Bronchial epithelial cell (primary cell): ENCODE measurements at regions not wholly inside any gene's neighbourhood (a gene's known extent, or its start where the extent isn't known, plus 50 kb on each side); places are given as distances from the start of the nearest gene placed in this dataset.
A peak's percentile ranks its signal among the peaks of the same experiment; 100 is the strongest.

Experiments used
- DNase-seq: peaks from one replicate; pipeline ENCODE4 v3.0.0-alpha.2; 2010; ENCODE audit warnings: low read depth
- FAIRE-seq: peaks from 2 replicates; lab custom pipeline; 2011; peaks lifted over from hg19 to GRCh38; lab: Jason Lieb, UNC
- H3K27me3 ChIP-seq: 2 replicates; pipeline ENCODE4 v1.5.1; 2011; ENCODE audit warnings: low read length; ENCODE audit not compliant: control insufficient read depth, insufficient read depth
- H3K36me3 ChIP-seq: 2 replicates; pipeline ENCODE4 v1.5.1; 2011; ENCODE audit warnings: low read length; ENCODE audit not compliant: control insufficient read depth, insufficient read depth
- H3K4me3 ChIP-seq: 2 replicates; pipeline ENCODE4 v1.5.1; 2011; ENCODE audit warnings: mild to moderate bottlenecking, low read depth, low read length, control low read depth
- CTCF ChIP-seq: IDR thresholded peaks from 2 replicates; pipeline ENCODE4 v1.5.1; 2011; ENCODE audit warnings: mild to moderate bottlenecking, moderate library complexity, low read length, control low read depth, inconsistent platforms; ENCODE audit not compliant: insufficient read depth, severe bottlenecking

- FAIRE-seq (no peak), DNase-seq (no peak)
- Histone ChIP-seq H3K36me3 (no peaks in the 10 kb centered on the region), H3K4me3 (no peak overlapping the region), H3K27me3 (no peaks in the 10 kb centered on the region)
- no peak for TF ChIP-seq CTCF
These were observed 85.7 kb downstream of the SEMA4F start for GRCh38 chr2:74739733-74740241.

DNA sequence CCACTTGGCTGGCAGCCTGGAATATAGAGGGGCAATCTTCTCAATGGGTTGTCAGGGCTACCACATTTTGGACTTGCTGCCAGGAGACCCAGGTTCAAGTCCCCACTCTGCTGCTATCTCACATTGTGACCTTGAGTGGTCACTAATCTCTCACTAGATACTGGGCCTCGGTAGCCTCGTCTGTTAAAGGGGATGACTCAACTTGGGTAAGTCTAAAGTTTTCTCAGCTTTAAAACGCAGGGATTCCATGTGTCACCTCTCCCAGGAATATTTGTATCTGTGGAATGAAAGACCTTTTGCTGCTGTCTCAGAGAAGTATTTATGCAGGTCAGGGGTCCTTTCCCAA, 86.3 kb downstream of the SEMA4F start:
- Histone ChIP-seq H3K36me3 (no peaks in the 10 kb centered on the region), H3K27me3 (no peaks in the 10 kb centered on the region), H3K4me3 (no peak overlapping the region)
- TF ChIP-seq CTCF: no peak
- DNase-seq (no peak), FAIRE-seq (no peak)

DNA sequence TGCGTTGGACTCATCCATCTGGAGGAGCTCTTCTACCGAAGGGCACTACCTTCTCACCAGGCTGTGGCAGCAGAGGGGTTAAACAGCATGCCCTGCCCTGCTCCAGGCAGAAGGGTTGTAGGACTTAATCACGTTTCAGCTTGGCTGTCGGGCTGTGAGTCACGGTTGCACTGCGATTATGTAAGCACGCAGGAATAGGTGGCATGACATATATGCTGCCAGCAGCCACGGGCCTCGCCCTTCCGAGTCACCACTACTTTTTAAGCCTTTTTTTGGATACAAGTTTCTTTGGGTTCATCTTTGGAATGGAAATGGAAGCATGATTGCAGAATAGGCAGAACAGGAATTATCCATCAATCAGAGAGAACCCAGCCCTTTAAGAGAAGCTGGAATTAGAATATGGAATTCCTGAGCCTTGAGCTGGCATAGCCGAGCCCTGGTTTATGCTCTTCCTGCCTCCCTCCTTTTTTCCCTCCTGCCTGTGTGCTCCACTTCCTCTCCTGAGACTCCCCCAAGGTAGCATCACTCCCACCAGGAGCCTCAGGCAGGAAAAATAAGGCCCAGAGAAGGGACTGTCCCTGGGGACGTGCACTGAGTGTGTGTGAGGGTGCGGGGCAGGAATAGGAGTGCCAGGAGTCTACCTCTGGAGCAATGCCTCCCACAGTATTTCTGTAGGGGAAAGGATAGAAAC, 86.8 kb downstream of the SEMA4F start:
- FAIRE-seq: peak; percentile 99
- no peak overlapping the region for H3K4me3 ChIP-seq

GRCh38 chr2:74741629-74742028, 87.6 kb downstream of the SEMA4F start:
- H3K36me3 ChIP-seq: no peaks in the 10 kb centered on the region
- no peak for TF ChIP-seq CTCF
- DNase-seq: peak; percentile 15
- no peaks in the 10 kb centered on the region for H3K27me3 ChIP-seq
- no peak overlapping the region for H3K4me3 ChIP-seq
- no peak for FAIRE-seq

More for the DNA sequence above, 86.8 kb downstream of the SEMA4F start:
- peak; percentile 23 for TF ChIP-seq CTCF
- no peaks in the 10 kb centered on the region for H3K27me3 ChIP-seq
- peak; percentile 99 for DNase-seq
- no peaks in the 10 kb centered on the region for H3K36me3 ChIP-seq

GRCh38 chr2:74742471-74742870, 88.4 kb downstream of the SEMA4F start:
- H3K27me3 ChIP-seq: no peaks in the 10 kb centered on the region
- no peak for TF ChIP-seq CTCF
- no peak for FAIRE-seq

GRCh38 chr2:74743039-74743438, 89.0 kb downstream of the SEMA4F start:
- H3K36me3 ChIP-seq: no peaks in the 10 kb centered on the region
- no peak for DNase-seq
- TF ChIP-seq CTCF: no peak
- H3K4me3 ChIP-seq: no peak overlapping the region
- H3K27me3 ChIP-seq: no peaks in the 10 kb centered on the region
- FAIRE-seq: no peak

More at GRCh38 chr2:74742471-74742870, 88.4 kb downstream of the SEMA4F start:
- DNase-seq: no peak
- Histone ChIP-seq H3K36me3 (no peaks in the 10 kb centered on the region), H3K4me3 (no peak overlapping the region)
